Left hindlimb (tissue), 1 donor: ENCODE measurements at regions not wholly inside any gene's neighbourhood (a gene's known extent, or its start where the extent isn't known, plus 50 kb on each side); places are given as distances from the start of the nearest gene placed in this dataset.

Source experiments
- DNase-seq: peaks from one replicate; pipeline ENCODE4 v3.0.0-alpha.2; 2018

DNA sequence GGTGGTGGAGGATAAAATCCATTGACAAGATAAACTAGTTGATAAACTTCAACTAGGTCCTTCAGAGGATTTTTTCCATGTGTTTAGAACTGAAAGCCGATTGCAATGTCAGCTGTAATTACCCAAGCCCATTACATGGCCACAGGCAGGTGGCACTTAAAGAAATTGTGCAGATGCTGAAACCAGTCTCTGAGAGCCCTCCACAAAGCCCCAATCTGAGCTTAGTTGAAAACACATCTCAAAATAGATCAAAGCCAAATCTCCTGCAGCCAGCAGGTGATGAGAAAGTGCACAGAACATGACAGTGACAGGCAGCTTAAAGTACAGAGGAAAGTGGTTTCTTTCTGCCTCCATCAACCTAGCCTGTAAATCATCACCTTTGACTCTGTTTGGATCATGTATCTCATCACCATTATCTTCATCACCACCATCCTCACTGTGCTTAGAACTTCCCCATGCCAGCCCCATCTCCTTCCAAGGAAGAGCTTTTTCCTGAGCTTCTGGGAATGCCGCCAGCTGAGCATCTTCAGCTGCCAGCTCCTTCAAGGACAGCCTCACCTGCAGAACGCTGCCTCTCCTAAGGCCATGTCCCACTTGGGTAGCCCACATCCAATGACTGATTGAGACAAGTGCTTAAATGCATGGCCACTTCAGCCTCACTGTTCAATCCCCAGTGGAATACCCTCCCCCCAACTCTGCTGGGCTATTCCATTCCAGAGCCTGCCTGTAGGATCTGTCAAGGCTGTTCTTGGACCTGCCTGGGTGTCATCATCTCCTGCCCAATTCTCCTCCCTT, 219.5 kb upstream of the TMEM132C start:
- DNase-seq, result no peak

GRCh38 chr12:128052331-128052730, 214.6 kb upstream of the TMEM132C start:
- DNase-seq, result no peak

GRCh38 chr12:128052777-128053176, 214.2 kb upstream of the TMEM132C start:
- no peak for DNase-seq

DNA sequence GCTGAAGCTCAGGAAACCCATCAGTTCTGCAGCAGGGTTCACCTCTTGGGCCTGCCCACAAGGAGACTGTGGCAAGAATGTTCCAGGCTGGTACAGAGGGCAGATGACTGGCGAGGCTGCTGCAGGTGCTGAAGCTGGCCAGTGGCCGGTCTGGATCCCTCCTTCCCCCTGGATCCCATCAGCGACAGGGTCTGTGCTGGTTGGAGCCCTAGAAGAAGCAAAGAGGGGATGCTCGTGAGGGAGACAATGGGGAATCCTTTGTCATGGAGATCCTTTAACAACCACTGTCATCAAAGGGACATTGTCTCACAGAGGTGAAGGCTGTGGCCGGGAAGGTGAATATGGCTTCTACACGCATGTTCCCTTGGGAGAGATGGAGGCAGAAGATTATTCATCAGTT, 211.4 kb upstream of the TMEM132C start:
- DNase-seq, result no peak

- DNase-seq, result no peak
These were observed 210.7 kb upstream of the TMEM132C start for GRCh38 chr12:128056136-128056801.

DNA sequence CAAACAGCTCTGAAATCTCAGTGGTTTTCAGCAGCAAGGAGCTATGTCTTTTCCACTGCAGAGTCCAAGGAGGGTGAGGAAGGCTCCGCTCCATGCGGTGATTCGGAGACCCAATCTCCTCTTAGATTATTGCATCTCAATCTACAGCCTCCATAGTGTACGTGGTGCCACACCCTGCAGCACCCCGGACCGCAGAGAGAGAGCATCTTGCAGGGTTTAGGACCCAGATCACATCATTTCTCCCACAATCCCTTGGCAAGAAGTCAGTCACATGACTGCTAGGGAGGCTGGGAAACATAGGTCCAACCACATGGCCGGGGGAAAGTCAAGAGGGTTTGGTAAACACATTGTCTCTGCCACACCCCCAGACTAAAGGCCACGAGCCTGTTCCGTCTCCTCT, 209.4 kb upstream of the TMEM132C start:
- DNase-seq, result no peak

DNA sequence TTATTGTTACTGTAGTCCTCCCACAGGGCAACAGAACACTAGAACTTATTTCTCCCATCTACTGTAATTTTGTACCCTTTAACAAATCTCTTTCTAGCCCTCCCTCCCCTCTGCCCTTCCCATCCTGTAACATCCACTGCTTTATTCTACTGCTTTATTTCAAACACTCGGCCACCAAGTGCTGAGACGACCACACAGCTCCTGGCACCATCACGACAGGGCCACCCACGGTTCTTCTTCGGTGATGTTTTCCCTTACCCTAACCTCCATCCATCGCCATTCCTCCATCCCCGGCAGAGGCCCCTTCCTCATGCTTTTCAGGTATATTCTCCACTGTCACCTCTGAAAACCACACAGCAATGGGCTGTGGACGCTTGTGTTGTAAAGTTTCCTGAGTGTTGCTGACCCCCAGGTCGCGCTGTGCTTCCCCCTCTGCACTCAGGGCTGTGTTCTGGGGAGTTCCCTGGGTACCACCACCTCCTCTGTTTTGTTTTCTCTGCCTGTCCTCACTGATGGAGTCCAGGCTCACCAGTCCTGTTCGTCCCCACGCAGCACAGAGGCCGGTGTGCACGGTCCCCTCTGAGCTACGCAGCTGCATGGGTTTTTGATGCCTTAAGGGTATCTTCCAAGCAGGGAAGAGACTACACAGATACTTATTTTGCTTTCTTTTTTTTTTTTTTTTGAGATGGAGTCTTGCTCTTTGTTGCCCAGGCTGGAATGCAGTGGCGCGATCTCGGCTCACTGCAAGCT, 207.2 kb upstream of the TMEM132C start:
- no peak for DNase-seq

GRCh38 chr12:128068211-128068610, 198.8 kb upstream of the TMEM132C start:
- no peak for DNase-seq

DNA sequence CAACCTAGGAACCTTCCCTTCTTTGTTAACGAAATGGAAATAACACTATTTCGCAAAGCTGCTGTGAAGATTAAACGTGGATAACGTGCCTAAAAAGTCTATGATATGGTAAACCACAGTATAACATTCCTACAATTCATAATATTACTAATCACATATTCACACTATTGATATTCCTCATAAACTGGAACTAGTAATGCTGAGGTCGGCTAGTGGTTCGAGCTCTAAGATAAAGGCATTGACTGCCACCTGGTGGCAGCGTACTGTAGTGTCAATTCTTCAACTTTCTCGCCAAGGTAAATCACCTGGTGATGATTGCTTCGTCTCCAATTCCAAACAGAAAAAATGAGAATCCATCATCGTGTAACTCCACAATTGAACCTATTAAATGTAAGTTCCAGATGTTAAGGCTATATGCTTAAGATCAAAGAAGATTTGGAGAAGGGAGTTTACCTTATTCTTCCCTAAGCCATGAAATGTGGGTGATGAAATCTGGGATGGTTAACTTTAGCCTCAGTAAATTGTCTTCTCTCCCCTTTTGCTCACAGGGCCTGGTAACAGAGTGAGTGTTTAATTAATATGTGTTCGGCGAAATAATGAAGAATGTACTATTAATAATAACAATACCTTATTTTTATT, 197.5 kb upstream of the TMEM132C start:
- no peak for DNase-seq

DNA sequence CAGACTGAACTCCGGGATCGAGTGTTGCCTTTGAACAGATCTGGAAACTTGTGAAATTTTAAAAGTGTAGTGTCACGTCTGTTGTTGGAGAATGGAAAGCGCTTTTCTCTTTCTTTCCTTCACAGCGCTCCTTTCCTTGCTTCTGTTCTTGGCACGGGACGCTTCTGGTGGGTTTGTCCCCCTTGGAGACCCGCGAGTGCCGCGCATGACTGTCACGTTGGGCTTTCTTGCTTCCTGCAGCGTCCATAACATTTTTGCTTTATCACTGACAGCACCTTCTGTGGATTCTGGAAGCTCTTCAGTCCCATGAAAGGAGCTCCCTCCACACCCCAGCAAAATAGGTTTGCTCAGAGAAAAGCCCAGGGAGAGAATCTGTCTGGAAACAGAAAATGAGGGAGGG, 193.0 kb upstream of the TMEM132C start:
- DNase-seq, result no peak

GRCh38 chr12:128075332-128075731, 191.6 kb upstream of the TMEM132C start:
- DNase-seq, result no peak

DNA sequence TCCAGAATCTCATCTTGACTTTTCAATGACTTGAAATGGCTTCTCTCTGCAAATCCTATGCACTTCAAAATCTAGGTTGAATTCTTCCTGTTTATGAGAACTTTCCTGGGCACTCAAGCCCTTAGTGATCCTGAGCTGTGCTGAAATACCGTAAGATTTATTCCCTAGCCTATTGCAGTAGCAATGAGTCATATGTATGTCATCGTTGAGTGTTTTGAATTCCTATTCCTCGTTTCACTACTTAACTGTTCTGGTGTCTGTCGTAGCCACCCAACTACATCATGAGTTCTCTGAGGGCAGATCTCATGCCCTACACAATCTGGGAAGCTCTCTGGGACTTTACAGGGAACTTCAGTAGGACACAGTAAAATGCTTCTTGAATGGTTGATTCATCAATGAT, 190.8 kb upstream of the TMEM132C start:
- DNase-seq, result no peak

DNA sequence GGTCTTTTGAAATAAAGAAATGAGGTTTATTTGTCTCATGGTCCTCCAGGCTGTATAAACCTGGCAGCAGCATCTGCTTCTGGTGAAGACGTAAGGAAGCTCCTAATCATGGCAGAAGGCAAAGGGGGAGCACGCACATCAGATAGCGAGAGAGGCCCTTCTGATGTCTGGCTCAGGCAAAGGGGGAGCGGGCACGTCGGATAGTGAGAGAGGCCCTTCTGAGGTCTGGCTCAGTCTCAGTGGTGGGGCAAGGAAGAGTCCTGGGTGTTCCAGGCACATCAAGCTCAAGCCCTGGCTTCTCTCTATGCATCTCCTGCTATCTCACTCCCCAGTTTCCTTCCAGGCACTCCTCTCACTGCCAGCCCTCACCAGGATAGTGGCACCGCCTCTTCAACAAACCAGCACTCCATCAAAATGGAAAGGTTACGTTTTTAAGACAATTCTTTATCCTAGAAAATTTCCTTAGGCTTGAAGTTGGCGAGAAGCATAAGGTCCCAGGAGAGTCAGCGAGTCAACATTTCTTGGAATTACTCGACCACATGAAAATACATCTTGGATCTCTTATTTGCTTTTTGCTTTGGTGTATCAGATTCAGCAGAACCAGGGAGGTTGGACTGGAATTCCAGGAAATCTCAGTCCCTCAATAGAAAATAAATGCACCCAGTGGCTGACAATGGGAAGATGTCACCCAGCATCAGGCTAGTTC, 189.6 kb upstream of the TMEM132C start:
- no peak for DNase-seq

GRCh38 chr12:128077917-128078298, 189.1 kb upstream of the TMEM132C start:
- DNase-seq, result no peak

DNA sequence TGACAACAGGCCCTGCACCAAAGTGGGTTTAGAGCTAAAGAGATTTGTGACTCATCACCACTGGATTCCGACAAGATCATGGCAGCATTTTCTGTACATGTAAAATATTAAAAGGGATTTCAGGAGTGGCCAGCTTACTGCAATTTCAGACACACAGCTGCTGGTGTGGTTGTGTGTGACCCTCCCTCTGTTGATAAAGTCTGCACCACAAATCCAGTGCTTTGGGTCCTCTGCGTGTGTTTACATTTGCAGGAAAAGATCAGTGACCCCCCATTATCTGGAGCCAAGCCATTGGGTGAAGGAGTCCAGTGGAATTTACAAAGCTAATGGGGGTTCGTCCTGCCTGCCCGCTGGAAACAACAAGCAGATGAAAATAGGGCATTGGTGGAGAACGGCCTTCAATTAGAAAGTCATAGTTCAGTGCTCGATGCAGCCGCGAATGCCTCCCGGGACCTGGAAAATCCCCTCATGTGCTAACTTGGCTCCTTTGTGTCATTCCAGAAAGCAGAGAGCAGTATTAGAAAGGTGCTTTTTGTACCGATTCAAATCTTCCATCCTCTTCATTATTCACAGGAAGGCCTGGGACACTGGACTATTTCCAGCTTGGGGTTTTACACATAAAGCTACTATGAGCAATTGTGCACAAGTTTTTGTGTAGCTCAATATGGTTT, 188.5 kb upstream of the TMEM132C start:
- no peak for DNase-seq

DNA sequence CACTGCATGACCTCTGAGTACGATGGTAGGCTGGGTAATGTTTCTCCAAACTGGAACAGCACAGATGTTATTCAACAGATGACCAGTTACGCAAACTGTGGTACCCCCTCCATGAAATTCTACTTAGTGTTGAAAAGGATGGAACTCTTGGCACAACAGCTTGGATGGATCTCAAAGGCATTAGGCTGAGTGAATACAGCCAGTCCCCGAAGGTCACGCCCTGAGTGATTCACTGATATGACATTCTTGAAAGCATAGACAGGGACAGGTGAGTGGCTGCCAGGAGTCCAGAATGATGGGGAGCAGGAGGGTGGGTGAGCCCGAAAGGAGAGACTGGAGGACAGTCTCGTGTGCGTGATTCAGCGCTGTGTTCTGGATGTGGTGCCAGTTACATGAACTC, 187.5 kb upstream of the TMEM132C start:
- DNase-seq, result no peak

DNA sequence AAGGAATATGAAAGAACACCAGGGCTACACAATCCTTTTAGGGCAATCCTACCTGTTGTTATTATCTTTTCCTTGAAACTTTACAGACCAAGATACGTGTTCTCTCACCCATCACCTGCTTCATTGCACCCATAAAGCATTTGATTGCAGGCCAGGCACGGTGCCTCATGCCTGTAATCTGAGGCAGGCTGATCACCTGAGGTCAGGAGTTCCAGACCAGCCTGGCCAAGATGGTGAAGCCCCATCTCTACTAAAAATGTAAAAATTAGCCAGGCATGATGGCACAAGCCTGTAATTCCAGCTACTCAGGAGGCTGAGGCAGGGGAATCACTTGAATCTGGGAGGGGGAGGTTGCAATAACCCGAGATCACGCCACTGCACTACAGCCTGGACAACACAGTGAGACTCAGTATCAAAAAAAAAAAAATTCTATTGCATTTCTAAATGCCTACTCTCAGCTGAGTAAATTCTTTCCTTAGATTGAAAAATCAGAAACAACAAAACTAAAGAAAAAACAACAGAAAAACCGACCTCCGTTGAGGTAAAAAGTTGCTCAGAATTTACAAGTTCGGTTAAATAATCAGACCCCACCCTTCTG, 183.7 kb upstream of the TMEM132C start:
- DNase-seq, result no peak

GRCh38 chr12:128088926-128089325, 178.0 kb upstream of the TMEM132C start:
- DNase-seq, result no peak

DNA sequence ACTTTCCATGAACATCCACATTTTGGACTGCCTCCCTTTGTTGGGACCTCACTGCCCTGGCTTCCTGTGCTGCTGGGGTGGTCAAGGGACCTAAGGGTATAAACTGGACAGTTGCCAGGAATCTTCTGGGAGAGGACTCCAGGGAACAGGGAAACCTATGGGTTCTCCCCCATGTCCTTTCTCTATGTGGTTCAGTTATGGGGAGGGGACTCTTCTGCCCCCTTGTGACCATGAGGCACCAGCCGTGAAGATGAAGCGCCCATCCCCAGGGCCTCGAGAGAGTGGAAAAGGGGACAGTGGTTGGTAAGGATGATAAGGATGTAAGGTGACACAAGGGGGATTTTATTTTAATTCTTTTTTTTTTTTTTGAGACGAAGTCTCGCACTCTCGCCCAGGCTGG, 177.0 kb upstream of the TMEM132C start:
- DNase-seq, result no peak

DNA sequence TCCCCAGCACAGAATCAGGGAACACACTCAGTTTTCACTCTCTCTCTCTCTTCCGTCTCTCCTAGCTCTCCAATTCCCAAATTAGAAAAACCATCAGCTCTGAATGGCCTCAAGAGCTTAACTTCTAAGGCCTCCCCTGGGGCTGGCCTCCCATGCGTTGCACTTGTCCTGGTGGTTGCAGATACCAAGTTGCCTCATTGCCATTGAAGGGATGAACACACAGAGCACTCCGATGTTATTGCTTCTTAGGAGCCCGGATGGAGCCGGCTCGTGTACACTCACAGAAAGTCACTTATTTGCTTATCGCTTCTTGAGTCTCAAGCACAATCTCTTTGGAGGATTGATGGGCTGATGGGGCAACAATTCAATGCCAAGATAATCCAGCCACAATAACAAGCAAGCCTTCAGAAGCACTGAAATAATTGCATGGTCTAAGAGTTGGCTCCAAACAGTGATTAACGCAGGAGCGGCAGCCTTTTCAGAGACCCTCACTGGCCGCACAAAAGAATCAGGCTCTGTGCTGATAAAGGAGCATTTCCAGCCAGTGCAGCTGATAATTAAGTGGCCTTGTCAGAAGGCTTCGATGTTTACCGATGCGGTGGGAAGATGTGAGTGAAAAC, 175.8 kb upstream of the TMEM132C start:
- DNase-seq, result no peak

- DNase-seq, result no peak
These were observed 175.0 kb upstream of the TMEM132C start for GRCh38 chr12:128091951-128092382.
